GDM1 (cell line): ENCODE measurements at regions not wholly inside any gene's neighbourhood (a gene's known extent, or its start where the extent isn't known, plus 50 kb on each side); places are given as distances from the start of the nearest gene placed in this dataset.

ENCODE experiments used
- DNase-seq: peaks from one replicate; lab custom pipeline; 2025; lab: John Stamatoyannopoulos, UW

- no peak for DNase-seq
These were observed 171.6 kb upstream of the PLPP4 start for GRCh38 chr10:120285408-120285807.

DNA sequence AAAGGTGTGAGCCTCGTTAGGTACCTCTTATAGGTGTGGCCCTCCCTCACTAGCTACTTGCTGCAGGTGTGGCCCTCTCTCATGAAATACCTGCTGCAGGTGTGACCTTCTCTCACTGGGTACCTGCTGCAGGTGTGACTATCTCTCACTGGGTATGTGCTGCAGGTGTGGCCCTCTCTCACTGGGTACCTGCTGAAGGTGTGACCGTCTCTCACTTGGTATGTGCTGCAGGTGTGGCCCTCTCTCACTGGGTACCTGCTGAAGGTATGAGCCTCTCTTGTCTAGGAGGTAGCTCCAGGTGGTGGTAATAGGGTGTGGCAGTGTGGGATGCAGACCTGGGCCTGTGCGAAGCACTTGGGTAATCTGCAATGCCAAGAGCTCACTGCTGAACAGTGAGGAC lies 170.7 kb upstream of the PLPP4 start:
- DNase-seq = no peak

DNA sequence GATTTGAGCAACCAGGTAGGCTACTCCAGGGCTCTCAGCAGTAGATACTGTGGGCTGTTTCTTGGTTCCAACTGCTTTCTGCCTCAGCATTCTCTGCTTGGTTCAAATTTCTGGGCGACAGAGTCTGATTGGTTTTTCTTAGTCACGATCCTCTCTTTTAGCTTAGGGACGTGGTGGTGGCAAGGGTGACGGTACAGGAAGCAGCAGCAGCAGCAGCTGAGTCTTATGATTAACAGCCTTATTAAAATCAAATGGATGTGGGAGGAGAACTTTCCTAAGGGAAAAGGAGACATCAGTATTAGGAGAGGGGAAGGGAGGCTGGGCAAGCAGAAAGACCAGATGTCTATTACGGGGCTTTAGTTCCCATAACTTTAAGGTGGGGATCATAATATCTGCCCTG lies 156.5 kb upstream of the PLPP4 start:
- no peak for DNase-seq

DNA sequence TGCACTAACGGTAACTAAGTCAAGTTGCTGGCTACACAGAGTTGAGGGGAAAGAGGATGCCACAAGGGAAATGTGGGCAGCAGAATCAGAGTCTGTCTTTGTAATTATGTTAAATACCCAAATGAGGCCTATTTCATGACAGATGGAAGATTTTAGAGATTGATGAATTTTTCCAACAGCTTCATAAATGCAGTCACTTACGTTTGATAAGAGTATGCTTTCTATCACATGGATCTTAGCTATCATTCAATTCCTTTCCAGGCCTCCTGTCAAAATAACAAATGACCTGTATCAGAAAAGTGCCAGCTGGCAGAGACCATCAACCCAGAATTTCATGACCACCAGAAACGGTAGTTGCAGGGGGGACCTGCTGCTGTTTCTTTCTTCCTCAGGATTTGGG lies 148.4 kb upstream of the PLPP4 start:
- DNase-seq = no peak

- no peak for DNase-seq
These were observed 143.3 kb upstream of the PLPP4 start for GRCh38 chr10:120313715-120314114.

DNA sequence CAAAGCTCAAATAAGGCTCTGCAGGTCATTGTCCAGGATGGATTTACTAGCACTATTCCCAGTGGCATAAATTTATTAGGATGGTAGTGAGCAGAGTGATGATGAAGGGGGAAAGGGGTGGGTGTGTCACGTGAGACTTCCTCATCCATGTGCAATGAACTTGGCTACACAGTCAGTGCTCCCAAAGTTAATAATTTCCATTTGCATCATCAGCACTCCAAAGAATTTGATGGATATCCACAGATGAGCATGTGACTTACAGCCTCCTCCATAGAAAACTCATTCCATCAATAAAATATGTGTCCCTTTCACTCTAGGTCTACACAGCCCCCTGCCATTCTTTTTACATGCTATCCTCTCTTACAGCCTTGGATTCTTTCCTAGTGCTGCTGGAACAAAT lies 142.6 kb upstream of the PLPP4 start:
- no peak for DNase-seq

DNA sequence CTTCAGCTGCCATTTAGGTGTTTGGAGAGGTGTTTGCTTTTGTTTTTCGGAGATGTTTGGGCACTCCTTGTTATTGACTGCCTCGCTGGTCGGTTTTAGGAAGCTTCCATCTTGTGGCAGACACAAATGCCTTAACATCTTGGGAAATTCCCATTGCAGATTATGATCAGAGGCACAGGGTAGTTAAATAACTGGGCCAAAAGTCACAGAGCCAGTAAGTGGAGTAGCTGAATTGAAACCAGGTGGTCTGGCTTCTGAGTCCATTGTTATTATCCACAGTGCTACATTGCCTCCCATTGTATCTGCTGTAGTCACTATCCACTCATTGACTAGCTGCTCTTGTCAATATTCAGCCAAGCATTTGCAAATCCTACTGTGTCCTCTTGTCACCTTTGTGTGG lies 138.2 kb upstream of the PLPP4 start:
- DNase-seq = no peak

DNA sequence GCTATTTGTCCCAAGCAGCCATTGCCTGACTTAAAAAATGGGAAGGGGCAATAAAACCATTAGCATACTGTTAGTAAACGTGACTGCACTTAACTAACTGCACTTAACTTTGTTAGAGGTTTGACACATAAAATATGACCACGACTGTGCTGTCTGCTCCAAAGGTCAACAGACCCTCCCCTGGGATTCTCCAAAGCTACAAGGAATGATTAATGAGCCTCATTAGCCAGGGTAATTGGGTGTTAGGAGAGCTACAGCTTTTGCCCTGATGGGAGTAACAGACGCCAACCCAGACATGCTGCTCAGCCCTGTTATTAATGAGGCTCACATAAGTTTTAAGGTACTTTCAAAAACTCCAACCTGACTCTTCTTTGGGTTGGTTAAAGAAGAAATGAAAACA lies 129.4 kb upstream of the PLPP4 start:
- DNase-seq = no peak

- no peak for DNase-seq
These were observed 128.4 kb upstream of the PLPP4 start for GRCh38 chr10:120328647-120329046.

- DNase-seq = no peak
These were observed 121.5 kb upstream of the PLPP4 start for GRCh38 chr10:120335553-120335952.

GRCh38 chr10:120336306-120336910 lies 120.6 kb upstream of the PLPP4 start:
- DNase-seq = no peak

DNA sequence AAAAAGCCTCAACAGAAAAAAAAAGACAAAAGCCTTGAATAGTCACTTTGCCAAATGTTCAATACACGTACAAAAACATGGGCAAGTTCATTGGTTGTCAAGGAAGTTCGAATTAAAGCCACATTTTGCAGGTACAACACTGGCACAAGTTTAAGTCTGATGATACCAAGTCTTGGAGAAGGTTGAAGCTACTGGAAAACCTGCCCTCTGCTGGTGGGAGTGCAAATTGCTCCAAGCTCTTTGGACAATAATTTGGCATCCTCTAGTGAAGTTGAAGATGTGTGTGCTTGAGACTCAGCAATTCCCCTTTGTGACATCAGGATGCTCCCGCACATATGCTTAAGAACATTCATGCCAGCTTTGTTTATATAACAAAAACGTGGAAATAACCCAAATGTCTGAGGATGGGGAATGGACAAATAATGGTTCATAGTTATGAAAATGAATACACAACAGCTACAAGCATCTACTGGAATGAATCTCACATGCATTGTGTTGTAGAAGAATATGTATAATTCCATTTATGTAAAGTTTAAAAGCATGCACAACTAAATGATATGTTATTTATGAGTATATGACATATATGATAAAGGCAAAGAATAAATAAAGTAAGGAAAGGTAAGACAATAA lies 120.0 kb upstream of the PLPP4 start:
- DNase-seq = no peak

DNA sequence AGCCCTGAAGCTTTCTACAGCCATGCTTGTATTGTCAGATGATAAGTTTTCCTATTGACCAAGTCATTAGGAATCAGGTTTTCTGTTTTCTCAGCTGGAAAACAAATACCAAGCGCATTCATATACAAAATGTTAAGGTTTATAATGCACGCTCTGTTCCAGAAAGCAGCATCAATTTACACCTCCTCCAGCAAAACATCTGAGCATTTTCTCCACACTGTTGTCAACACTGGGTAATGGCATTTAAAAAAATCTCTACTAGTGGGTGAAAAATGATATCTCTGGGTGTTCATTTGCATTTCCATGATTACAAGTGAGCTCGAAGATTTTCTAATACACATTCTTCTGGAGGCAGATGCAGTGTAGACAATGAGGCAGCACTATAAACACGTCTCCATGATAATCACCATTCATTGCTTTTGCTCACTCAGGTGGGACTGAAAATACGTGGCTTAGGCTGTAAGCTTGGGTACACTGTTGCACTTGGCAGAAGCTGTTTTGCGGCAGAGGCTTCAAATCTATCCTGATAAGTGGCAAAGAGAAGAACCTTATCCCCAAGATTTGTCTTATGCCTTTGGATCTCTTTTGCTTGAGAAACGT lies 114.8 kb upstream of the PLPP4 start:
- DNase-seq = no peak

- no peak for DNase-seq
These were observed 111.8 kb upstream of the PLPP4 start for GRCh38 chr10:120345186-120345585.

- DNase-seq = no peak
These were observed 109.4 kb upstream of the PLPP4 start for GRCh38 chr10:120347644-120348043.

- DNase-seq = no peak
These were observed 108.0 kb upstream of the PLPP4 start for GRCh38 chr10:120349069-120349468.

GRCh38 chr10:120355425-120355824 lies 101.6 kb upstream of the PLPP4 start:
- DNase-seq = no peak

GRCh38 chr10:120360571-120360970 lies 96.5 kb upstream of the PLPP4 start:
- no peak for DNase-seq

DNA sequence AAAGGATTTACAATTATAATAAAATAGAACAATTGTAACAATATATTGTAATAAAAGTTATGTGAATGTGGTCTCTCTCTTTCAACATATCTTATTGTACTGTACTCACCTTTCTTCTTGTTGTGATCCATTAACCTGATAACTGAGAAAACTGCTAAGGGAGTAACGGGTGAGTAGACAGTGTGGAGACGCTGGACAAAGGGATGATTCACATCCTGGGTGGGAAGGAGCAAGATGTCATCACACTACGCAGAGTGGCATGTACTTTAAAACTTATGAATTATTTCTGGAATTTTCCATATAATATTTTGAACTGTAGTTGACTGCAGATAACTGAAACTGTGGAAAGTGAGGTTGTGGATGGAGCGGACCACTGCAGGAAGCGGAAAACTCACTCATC lies 91.2 kb upstream of the PLPP4 start:
- no peak for DNase-seq

DNA sequence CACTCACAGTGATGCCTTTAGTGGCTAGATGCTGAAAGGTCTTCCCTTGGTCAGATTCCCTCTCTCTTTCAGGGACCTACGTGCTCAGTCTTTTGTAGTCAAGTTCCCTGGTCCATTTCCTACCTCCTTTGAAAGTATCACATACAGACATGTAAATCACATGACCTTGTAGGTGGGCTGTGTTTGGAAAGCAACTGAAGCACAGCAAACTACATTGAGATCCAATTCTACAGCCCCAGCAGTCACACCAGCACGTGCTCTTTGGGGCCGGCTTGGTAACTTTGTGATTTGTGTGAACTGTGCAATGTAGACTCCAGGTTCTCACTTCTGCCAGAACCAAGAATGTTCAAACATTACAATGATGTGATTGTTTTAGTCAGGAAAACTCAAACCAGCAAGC lies 89.7 kb upstream of the PLPP4 start:
- no peak for DNase-seq

DNA sequence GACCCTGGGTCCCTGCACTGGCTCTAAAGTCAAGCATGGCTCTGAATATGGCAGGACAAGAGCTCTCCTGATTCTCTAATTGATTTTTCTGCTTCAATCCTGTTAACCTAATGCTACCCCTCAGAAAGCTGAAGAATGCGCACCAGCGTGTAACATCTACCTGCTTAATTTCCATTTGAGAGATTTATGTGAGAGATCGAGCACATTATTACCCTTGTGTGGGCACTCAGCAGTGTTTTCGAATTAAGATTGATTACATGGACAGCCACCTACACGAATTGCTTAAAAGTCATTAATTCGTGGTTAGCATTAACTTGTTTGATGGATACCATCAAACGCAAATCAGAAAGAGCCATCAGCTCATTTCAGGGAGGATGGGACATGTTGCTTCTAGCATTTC lies 88.7 kb upstream of the PLPP4 start:
- no peak for DNase-seq

GRCh38 chr10:120368927-120369326 lies 88.1 kb upstream of the PLPP4 start:
- no peak for DNase-seq

- no peak for DNase-seq
These were observed 87.2 kb upstream of the PLPP4 start for GRCh38 chr10:120369856-120370276.

DNA sequence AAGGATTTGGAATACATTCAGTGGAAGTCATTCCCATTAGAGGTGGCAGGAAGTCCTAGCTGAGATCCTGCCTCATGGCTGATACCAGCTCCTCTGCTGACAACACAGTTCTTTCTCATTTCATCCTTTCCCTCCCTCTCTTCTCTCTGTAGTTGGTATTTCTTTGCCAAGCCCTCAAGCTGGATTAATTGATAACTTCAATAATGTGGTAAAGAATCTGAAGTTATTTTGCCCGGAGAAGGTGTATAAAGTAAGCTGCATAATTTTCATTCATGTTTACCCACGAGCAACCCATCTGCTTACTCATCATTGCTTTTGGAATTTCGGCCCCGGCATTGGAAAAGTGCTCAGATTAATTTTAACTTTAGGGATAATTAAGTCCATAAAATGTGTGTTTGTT lies 85.2 kb upstream of the PLPP4 start:
- no peak for DNase-seq
